Stromal cell of bone marrow (primary cell): ENCODE measurements at regions not wholly inside any gene's neighbourhood (a gene's known extent, or its start where the extent isn't known, plus 50 kb on each side); places are given as distances from the start of the nearest gene placed in this dataset.
A peak's percentile ranks its signal among the peaks of the same experiment; 100 is the strongest.

Source experiments
- DNase-seq: peaks from one replicate; pipeline ENCODE4 v3.0.0-alpha.2; 2012; ENCODE audit warnings: low read depth

- DNase-seq: no peak
These were observed 898.3 kb upstream of the PCDH9 start for GRCh38 chr13:68128297-68128915.

GRCh38 chr13:68125087-68125480, 894.9 kb upstream of the PCDH9 start:
- no peak for DNase-seq

- DNase-seq: no peak
These were observed 894.4 kb upstream of the PCDH9 start for GRCh38 chr13:68124437-68125086.

- DNase-seq: no peak
These were observed 880.1 kb upstream of the PCDH9 start for GRCh38 chr13:68110178-68110768.

- no peak for DNase-seq
These were observed 877.5 kb upstream of the PCDH9 start for GRCh38 chr13:68107667-68108066.

- peak; percentile 14 for DNase-seq
These were observed 869.5 kb upstream of the PCDH9 start for GRCh38 chr13:68099631-68100030.

- DNase-seq: no peak
These were observed 850.9 kb upstream of the PCDH9 start for GRCh38 chr13:68081061-68081460.

GRCh38 chr13:68078874-68079273, 848.7 kb upstream of the PCDH9 start:
- DNase-seq: no peak

GRCh38 chr13:68078469-68078868, 848.3 kb upstream of the PCDH9 start:
- DNase-seq: no peak

GRCh38 chr13:68076046-68076445, 845.9 kb upstream of the PCDH9 start:
- no peak for DNase-seq

- DNase-seq: no peak
These were observed 836.9 kb upstream of the PCDH9 start for GRCh38 chr13:68066879-68067513.

GRCh38 chr13:68064001-68064770, 834.0 kb upstream of the PCDH9 start:
- DNase-seq: no peak

GRCh38 chr13:68063181-68063580, 833.0 kb upstream of the PCDH9 start:
- DNase-seq: no peak

- no peak for DNase-seq
These were observed 827.7 kb upstream of the PCDH9 start for GRCh38 chr13:68057836-68058235.

GRCh38 chr13:68056816-68057710, 826.9 kb upstream of the PCDH9 start:
- DNase-seq: no peak

GRCh38 chr13:68051910-68052309, 821.8 kb upstream of the PCDH9 start:
- DNase-seq: no peak

GRCh38 chr13:68050761-68051160, 820.6 kb upstream of the PCDH9 start:
- peak; percentile 0 for DNase-seq

GRCh38 chr13:68048802-68049359, 818.7 kb upstream of the PCDH9 start:
- no peak for DNase-seq

GRCh38 chr13:68047889-68048288, 817.8 kb upstream of the PCDH9 start:
- DNase-seq: no peak

- no peak for DNase-seq
These were observed 816.8 kb upstream of the PCDH9 start for GRCh38 chr13:68046903-68047302.
